HG03139 (cell line): ENCODE measurements at regions not wholly inside any gene's neighbourhood (a gene's known extent, or its start where the extent isn't known, plus 50 kb on each side); places are given as distances from the start of the nearest gene placed in this dataset.
"Not testable (repeated sequence)": the region's sequence is repeated elsewhere in the genome, so short reads cannot be mapped to it uniquely, and the experiment has no call there.

Source experiments
- ATAC-seq: cut with Tn5 transposase; IDR thresholded peaks from one replicate; pipeline ENCODE4 v1.9.1; 2021; ENCODE audit not compliant: unreplicated experiment

DNA sequence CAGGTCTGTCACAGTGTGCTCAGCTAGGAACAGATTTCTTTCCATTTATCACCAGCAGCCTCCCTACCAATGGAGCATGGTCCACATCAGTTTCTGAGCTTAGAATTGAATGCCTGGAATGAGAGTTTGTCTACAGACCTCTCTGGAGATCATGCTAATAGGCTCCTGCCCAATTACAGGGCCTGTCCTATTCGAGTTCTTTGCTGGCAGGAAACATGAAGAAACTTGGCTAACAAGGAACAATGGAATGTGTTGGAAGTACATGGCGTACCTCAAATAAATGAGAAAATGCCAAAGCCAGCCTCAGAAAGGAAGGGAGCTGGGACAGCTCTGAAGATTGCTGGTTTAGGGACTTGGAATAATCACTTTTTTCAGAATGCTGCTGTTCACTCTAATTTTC, 186.0 kb upstream of the AKR1E2 start:
- ATAC-seq: no peak

DNA sequence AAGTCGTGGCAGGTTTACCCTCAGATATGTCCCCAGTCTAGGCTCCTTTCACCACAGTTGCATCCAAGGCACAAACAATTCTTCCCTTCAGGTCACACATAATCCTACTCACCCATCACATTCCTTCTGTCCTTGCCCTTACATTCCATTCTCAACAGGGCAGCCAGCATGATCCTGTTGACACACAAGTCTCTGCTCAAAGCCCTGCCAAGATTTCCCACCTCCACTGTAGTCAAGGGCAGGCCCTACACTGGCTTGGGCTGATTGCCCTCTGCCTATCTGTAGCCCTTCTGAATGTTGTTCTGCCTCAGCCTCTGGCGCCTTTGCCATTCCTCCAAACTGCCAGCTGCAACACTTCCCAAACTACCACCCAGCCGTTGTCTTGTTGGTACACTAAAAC, 187.9 kb upstream of the AKR1E2 start:
- ATAC-seq: no peak

DNA sequence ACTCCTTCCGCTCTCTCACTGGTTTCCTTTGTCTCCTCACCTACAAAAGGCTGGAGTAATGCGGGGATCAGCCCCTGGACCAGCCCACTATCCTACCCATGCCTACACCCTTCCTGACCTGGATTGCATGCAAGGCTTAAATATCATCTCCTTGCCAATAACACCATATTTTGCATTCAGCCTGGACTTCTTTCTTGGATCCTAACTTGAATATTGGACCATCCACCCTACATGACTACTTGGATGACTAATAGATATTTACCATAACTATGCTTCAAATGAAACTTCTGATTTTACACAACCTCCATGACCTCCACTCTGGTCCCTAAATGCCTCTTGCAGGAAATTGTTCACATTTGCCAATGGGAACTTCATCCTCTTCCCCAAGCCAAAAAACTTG, 188.3 kb upstream of the AKR1E2 start:
- no peak for ATAC-seq

DNA sequence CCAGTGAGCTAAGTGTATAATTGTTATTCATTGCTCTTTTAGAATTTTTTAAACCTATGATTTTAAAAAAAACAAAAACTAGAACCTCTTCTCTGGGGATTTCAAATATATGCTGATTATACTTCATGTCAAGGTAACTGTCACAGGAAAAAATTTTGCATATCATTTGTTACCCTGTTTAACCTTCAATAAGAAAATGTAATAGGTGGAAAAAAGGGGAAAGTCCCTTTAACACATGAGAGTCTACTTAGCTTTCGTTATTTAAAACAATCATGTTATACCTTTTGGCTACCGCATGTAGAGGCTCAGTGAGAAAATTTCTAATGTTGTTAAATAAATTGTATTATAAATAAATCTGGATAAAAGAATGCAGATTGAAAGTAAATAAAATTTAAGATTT, 190.1 kb upstream of the AKR1E2 start:
- no peak for ATAC-seq

DNA sequence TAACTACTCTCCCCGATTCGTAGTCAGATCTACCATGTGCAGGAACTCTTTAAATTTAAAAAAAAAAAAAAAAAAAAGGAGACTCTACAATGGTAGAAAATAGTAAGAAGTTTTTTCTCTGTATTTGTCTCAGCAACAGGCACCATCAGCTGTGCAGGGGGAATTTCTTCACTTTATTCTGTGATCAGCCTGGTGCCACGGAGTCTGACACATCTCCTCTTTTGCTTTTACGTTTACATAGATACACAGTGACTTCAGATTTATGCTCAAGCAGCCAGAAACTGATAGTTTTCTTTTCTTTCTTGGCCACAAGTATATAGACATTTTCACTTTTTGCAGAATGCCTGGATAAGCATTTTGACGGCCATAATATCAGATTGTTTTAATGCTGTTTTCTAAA, 190.6 kb upstream of the AKR1E2 start:
- ATAC-seq: no peak

DNA sequence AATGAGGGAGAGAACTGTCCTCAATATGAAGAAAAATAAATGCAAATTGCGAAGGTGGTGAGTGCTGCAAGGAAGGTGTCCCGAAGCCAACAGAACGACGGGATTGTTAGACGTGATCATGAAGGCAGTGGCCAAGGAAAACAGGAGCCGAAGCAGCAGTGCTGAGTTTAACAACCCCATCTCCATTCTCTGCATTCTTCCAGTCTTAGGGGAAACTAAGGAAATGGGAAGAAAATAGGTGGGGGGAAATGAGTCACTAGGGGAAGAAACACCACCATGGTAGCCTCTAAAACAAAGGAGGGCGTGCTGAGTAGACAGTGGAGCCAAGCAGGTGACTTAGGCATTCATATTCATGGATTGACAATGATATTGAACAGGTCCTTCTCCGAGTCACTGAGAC, 192.2 kb upstream of the AKR1E2 start:
- no peak for ATAC-seq

DNA sequence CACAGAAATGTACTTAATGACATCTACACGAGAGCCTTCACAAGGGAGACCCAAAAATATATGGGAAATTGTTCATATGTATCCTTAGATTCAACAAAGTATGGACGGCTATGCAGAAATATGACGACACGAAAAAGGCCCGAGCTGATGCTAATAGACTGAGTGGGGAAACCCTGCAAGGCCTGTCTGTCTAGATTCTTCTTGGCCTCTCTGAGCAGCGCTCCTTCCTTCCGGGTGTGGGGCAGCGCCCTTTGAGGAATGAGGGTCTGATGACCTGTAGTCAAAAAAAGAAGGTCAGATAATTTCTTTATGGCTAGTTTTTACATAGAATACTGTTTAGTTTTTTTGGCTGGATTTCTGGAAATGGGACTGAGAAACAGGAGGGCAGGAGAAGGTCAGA, 192.8 kb upstream of the AKR1E2 start:
- ATAC-seq: no peak

DNA sequence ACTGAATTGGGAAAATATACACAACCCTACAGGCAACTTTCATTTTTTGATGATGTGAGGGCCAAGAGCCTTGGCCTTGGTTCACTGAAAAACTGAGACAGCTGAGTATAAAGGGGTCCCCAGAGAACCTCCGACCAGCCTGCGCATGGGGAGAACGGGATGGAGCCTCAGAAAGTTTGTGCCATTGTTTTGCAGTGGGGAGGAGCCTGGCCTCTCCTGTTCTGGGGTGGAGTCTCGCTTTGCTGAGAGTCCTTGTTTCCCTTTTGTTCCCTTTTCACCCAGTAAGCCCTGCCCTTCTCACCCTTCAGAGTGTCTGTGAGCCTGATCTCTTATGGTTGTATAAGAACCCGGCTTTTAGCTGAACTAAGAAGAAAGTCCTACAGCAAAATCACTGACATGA, 193.2 kb upstream of the AKR1E2 start:
- no peak for ATAC-seq

DNA sequence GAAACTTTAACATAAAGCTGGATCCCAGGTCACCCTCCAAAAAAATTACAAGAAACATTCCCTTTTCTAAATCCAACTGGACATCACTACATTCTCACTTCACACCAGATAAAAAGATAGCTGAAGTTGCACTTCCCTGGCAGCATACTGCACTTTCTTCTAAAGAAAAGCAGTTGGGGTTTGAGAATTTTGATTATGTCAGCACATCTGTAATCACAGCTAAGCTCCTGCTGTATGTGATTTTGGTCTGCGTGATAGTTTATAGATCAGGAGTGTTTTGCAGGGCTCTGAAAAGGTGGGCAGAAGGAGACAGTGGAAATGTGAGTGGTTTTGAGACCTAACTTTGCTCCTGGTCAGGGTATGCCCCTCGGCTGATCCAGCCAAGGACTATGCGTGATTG, 199.1 kb upstream of the AKR1E2 start:
- no peak for ATAC-seq

DNA sequence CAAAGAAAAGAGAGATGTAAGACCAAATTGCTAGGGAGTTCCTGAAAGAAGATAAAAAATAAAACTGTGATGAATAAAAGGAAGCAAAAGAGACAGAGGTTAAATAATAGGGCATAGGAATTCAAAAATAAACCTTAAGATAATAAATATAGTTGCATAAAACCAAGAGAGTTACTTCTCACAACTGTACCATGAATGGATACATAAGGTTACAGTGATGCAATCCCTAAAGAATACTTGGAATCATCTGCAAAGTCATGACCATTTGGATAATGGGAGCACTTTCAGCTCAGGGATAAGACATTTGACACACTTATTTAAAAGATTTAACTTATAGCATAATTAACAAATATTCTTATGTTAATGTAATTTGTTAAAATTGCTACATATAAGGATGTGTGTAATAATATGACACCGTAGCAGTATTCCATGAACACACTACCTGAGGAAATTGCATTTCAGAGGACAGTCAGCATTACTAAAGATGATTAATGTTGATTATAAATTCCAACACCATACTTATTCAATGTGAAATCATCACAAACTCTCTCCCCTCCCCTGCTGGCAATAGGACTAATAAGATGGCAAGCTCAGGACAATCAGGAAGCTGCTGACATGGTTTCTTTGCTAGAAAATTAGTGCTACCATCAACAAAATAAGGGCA, 202.1 kb upstream of the AKR1E2 start:
- ATAC-seq: no peak

DNA sequence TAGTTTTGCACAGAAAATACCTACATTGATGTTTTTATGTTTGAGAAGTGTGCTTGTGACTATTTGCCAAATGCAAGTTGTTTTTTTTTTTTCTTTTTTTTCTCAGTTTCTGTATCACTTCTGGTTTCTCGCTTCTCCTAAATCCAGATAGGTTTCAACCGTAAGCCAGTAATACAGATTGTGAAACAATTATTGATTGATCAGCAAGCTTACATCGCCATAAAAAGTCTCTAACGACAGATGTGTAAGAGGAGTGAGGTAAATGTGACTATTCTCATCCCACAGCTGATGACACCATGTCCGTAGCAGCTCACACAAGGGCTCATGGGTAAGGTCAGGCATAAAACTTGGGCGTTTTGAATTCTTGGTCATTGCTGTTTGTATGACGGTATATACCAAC, 202.8 kb upstream of the AKR1E2 start:
- ATAC-seq: no peak

DNA sequence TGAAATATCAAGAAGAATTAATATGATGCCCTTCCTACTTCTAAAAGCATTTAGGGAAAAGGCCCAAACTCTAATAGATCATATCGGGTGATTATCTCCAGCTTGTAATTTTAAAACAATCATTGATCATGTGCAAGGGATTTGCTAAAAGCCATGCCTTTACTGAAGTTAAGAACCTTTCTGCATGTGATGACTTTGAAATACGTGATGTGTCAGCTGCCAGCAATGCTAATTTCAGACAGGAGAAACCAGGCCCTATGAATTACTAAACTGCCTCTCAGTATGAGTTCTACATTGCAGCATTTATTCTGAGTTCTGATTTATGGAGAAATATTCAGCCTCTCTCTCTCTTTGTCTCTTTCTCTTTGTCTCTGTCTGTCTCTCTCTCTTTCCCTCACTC, 203.6 kb upstream of the AKR1E2 start:
- ATAC-seq: no peak

DNA sequence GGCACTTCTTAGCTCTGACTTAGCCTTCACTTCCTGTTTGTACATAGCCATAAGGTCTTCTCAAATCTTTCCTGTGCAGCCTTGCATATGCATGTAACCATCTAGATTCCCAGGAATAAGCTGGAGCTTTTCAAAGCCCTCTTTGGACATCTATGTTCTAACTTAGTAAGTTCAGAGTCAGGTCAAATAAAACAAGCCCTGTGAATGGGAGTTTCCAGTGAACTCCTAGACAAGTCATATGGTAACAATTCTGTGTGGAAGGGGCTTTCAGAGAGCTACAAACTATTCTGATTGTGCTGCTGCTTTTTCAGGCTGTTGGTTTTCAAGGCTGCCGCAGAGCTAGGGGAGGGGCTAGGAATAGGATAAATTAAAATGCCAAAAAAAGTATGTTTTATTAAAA, 208.4 kb upstream of the AKR1E2 start:
- no peak for ATAC-seq

DNA sequence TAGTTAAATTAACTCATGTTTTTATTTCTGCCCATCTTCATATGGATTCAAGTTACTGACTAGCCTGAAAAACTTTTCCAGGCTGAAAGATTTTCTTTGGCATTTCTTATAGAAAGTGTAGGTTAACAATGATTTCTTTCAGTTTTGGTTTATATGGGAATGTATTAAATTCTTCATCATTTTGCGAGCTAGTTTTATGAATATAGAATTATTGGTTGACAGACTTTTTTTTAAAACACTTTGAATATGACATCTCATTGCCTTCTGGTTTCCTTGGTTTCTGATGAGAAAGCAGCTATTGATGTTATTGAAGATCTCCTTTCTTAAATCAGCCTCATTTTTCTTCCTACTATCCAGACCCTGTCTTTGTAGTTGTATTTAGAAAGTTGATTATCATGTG, 211.0 kb upstream of the AKR1E2 start:
- no peak for ATAC-seq

DNA sequence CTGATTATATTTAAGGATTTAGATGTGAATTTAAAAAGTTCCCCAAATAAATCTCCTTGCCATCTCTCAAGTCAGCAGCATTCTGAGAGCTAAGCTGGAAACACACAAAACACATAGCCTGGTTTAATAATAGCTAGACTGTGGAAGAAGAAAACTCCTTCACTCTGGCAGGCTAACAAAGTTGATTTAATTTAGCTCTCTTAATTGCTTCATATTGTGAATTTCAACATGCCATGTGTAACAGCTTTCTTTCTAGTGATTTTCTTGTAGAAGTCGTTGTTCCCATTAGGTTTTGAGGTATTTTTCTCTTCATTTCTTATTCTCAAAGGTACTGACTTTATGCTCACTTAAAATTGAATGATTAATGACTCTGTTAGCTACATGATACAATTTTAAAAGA, 216.8 kb upstream of the AKR1E2 start:
- ATAC-seq: no peak

DNA sequence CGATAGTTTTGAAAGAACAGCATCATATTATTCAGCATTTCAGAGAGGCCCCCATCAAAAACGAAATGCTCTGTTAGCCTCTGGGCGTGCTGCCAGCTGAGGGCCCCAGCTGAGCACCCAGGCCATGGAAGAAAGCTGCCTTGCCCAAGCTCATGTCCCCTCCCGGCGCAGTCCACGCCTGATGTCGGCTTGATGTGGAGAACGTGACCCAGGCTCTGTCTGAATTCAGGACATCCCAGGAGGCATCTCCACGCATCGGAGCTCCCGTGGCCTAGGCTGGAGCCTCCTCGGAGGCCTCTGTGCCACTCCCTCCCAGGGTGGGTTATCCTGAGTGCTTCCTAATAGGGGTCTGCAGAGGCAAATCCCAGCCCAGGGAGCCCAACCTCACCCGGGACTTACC, 218.3 kb upstream of the AKR1E2 start:
- ATAC-seq: no peak

DNA sequence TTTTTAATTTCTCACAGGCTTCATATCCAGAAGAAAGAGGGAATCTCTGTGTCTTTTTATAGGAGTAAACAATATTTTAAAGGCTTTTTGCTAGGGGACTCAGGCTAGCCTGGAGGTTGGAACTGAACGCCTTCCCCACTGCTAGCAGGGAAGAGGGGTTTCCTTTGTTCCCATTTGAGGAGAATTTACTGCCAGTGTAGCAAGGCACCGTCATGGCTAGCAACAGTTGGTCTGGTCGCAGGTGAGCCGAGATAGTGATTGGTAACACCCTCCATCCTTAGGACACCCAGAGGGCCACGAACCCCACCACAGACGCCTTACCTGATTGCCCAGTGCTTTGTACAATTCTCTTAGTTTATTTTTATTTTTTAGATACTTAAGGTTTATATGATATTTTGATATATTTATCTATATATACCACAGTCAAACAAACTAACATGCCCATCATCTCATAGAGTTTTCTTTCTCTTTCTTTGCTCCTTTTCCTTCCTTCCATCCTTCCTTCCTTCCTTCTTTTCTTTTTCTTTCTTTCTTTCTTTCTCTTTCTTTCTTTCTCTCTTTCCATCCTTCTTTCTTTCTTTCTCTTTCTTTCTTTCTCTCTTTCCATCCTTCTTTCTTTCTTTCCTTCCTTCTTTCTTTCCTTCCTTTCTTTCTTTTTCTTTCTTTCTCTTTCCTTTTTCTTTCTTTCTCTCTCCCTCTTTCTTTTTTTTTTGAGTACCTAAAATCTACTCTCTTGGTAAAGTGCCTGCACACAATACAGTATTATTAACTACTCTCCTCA, 219.0 kb upstream of the AKR1E2 start:
- no peak for ATAC-seq

DNA sequence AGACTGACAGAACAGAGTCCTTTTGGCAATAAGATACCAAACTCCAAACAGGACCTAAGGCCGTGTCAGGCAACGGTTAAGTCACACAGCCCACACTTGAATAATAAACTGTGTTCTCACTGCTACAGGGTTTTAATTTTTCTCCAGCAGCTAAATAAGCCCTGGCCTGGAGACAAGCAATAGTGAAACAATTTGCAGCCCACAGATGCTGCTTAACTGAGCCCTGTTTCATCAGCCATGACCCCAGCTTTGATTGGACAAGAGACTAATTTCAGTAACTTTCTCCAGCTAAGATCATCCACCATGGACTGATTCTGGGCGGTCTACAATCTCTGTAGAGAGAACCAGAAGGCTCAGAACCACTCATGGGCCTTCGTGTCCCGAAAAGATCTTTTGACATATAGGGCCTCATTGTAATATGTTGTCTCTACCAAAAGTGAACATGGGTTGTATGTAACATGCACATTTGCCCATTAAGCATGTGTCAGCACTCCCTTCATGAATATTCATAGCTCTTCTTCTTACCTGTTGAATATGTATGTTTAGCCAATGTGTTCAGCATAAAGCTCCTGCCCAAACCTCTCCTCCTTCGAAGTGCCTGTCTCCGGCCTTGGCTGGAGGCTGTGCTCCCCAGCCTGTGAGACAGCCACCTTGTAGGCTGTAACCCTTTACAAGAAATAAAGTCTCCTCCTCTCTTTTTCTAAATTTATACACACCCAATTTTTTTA, 223.1 kb upstream of the AKR1E2 start:
- no peak for ATAC-seq

DNA sequence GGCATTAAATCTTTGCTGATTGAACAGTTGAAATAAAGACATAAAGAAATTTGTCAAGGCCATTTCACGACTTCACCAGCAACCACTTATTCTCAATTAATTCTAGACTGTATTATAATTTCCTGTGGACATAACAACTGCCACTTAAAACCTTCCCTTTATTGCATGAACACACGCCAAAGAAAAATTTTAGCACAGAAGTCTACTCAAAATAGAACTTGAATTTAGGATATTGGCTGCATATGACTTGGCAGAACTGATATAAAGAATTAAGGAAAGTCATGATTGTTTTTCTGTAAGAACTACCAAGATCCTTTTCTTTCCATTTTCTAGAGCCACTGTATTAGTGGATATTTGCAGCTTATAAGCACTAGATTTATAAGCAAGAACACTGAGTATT, 226.5 kb upstream of the AKR1E2 start:
- no peak for ATAC-seq

DNA sequence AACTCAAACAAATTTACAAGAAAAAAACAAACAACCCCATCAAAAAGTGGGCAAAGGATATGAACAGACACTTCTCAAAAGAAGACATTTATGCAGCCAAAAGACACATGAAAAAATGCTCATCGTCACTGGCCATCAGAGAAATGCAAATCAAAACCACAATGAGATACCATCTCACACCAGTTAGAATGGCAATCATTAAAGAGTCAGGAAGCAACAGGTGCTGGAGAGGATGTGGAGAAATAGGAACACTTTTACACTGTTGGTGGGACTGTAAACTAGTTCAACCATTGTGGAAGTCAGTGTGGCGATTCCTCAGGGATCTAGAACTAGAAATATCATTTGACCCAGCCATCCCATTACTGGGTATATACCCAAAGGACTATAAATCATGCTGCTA, 228.1 kb upstream of the AKR1E2 start:
- not testable (repeated sequence) for ATAC-seq

DNA sequence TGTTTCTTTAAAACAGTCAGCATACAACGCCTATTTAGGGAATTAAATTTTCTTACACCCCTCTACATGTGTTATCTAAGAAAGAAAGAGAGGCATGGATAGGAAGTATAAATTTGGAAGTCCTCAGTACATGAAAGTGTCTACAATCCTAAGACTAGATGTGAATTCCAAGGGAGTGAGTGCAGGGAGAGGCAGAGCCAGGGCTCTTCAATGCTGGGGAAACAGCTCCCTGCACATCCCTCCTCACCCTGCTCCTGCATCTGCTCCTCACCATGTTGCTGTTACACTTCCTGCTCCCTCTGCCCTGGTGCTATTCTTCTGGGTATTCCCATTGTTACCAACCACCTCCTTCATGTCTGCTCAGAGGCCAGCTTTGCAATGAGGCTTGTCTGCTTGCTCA, 229.1 kb upstream of the AKR1E2 start:
- ATAC-seq: no peak

DNA sequence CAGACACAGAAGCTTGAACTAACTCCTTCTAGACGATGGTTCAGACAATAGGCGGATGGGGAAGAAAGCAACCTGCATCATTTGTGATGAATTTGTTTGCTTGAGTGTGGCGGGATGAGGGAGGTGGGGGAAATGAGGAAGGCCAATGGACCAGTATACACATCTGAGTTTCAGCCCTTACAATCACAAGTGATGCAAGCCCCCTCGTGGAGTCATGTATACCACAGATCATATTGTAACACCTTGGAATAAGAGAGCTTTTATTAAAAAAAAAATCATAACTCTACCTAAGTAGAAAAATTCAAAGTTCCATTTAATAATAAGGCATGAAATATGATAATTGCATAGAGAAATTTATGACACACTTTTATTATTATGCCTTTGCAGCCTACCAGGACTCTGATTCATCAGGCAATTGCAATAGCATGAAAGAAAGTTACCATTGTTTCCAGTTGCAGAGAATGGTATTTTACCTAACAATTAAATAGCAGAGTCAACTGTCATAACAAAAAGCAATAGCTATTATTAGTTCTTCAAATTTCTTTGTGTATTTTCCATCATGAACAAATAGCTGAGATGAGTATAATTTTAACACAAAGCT, 230.2 kb upstream of the AKR1E2 start:
- no peak for ATAC-seq
